Activated naive CD8-positive, alpha-beta T cell (primary cell): ENCODE measurements at regions not wholly inside any gene's neighbourhood (a gene's known extent, or its start where the extent isn't known, plus 50 kb on each side); places are given as distances from the start of the nearest gene placed in this dataset.
"Not testable (repeated sequence)": the region's sequence is repeated elsewhere in the genome, so short reads cannot be mapped to it uniquely, and the experiment has no call there.

Experiments
- H3K27ac Mint-ChIP-seq: one replicate; pipeline ENCODE4 v1.8.0; 2021; ENCODE audit warnings: mixed read lengths
- H3K27me3 Mint-ChIP-seq: one replicate; pipeline ENCODE4 v1.8.0; 2021; ENCODE audit warnings: mixed read lengths
- H3K36me3 Mint-ChIP-seq: one replicate; pipeline ENCODE4 v1.8.0; 2021; ENCODE audit warnings: mixed read lengths
- H3K4me1 Mint-ChIP-seq: one replicate; pipeline ENCODE4 v1.8.0; 2021; ENCODE audit warnings: low read depth, mixed read lengths
- H3K4me3 Mint-ChIP-seq: one replicate; pipeline ENCODE4 v1.8.0; 2021; ENCODE audit warnings: mild to moderate bottlenecking, mixed read lengths
- H3K9me3 Mint-ChIP-seq: one replicate; pipeline ENCODE4 v1.8.0; 2021; ENCODE audit warnings: low read depth, mixed read lengths

- Mint-ChIP-seq H3K4me1 (no peaks in the 10 kb centered on the region), H3K36me3 (no peaks in the 10 kb centered on the region), H3K27me3 (no peaks in the 10 kb centered on the region), H3K4me3 (no peak overlapping the region), H3K9me3 (peaks cover 12% of the 10 kb centered on the region), H3K27ac (no peak overlapping the region)
Measured at GRCh38 chr6:103379272-103379671, 1480.4 kb downstream of the HACE1 start.

- Mint-ChIP-seq H3K27me3 (no peaks in the 10 kb centered on the region), H3K4me3 (no peak overlapping the region), H3K27ac (no peak overlapping the region), H3K9me3 (peaks cover 8% of the 10 kb centered on the region), H3K4me1 (no peaks in the 10 kb centered on the region), H3K36me3 (no peaks in the 10 kb centered on the region)
Measured at GRCh38 chr6:103367212-103367611, 1492.5 kb downstream of the HACE1 start.

- H3K4me3 Mint-ChIP-seq = no peak overlapping the region
- no peaks in the 10 kb centered on the region for H3K27me3 Mint-ChIP-seq
- H3K27ac Mint-ChIP-seq = no peak overlapping the region
- H3K9me3 Mint-ChIP-seq = peaks cover 4% of the 10 kb centered on the region
- no peaks in the 10 kb centered on the region for H3K4me1 Mint-ChIP-seq
- H3K36me3 Mint-ChIP-seq = no peaks in the 10 kb centered on the region
Measured at GRCh38 chr6:103356531-103356930, 1503.2 kb downstream of the HACE1 start.

- Mint-ChIP-seq H3K27ac (no peak overlapping the region), H3K4me3 (no peak overlapping the region), H3K27me3 (no peaks in the 10 kb centered on the region), H3K36me3 (no peaks in the 10 kb centered on the region), H3K9me3 (no peaks in the 10 kb centered on the region), H3K4me1 (no peaks in the 10 kb centered on the region)
Measured at GRCh38 chr6:103344554-103345163, 1515.1 kb downstream of the HACE1 start.

- Mint-ChIP-seq H3K4me1 (no peaks in the 10 kb centered on the region), H3K27ac (no peak overlapping the region), H3K36me3 (no peaks in the 10 kb centered on the region), H3K27me3 (no peaks in the 10 kb centered on the region), H3K4me3 (no peak overlapping the region), H3K9me3 (no peaks in the 10 kb centered on the region)
Measured at GRCh38 chr6:103335412-103335811, 1524.3 kb downstream of the HACE1 start.

- Mint-ChIP-seq H3K4me1 (no peaks in the 10 kb centered on the region), H3K9me3 (no peaks in the 10 kb centered on the region), H3K27me3 (no peaks in the 10 kb centered on the region), H3K4me3 (no peak overlapping the region), H3K27ac (no peak overlapping the region), H3K36me3 (no peaks in the 10 kb centered on the region)
Measured at GRCh38 chr6:103326760-103327757, 1532.7 kb downstream of the HACE1 start.

GRCh38 chr6:103313432-103313831 is 1546.3 kb downstream of the HACE1 start:
- Mint-ChIP-seq H3K9me3 (no peaks in the 10 kb centered on the region), H3K27me3 (no peaks in the 10 kb centered on the region), H3K36me3 (no peaks in the 10 kb centered on the region), H3K4me3 (no peak overlapping the region), H3K4me1 (no peaks in the 10 kb centered on the region), H3K27ac (no peak overlapping the region)

GRCh38 chr6:103294376-103294775 is 1565.3 kb downstream of the HACE1 start:
- H3K27me3 Mint-ChIP-seq, H3K9me3 Mint-ChIP-seq: not testable (repeated sequence)

GRCh38 chr6:103284835-103285234 is 1574.9 kb downstream of the HACE1 start:
- Mint-ChIP-seq H3K4me1 (no peaks in the 10 kb centered on the region), H3K36me3 (no peaks in the 10 kb centered on the region), H3K4me3 (no peak overlapping the region), H3K9me3 (no peaks in the 10 kb centered on the region), H3K27ac (no peak overlapping the region), H3K27me3 (no peaks in the 10 kb centered on the region)

More at GRCh38 chr6:103294376-103294775, 1565.3 kb downstream of the HACE1 start:
- H3K36me3 Mint-ChIP-seq, H3K27ac Mint-ChIP-seq, H3K4me1 Mint-ChIP-seq, H3K4me3 Mint-ChIP-seq: not testable (repeated sequence)

GRCh38 chr6:103280417-103280816 is 1579.3 kb downstream of the HACE1 start:
- Mint-ChIP-seq H3K4me1 (no peaks in the 10 kb centered on the region), H3K36me3 (no peaks in the 10 kb centered on the region), H3K4me3 (no peak overlapping the region), H3K27ac (no peak overlapping the region), H3K27me3 (no peaks in the 10 kb centered on the region), H3K9me3 (no peaks in the 10 kb centered on the region)

GRCh38 chr6:103277936-103278335 is 1581.8 kb downstream of the HACE1 start:
- no peak overlapping the region for H3K4me3 Mint-ChIP-seq
- no peaks in the 10 kb centered on the region for H3K9me3 Mint-ChIP-seq
- H3K27ac Mint-ChIP-seq = no peak overlapping the region
- H3K4me1 Mint-ChIP-seq = no peaks in the 10 kb centered on the region
- no peaks in the 10 kb centered on the region for H3K36me3 Mint-ChIP-seq
- H3K27me3 Mint-ChIP-seq = no peaks in the 10 kb centered on the region

- no peaks in the 10 kb centered on the region for H3K4me1 Mint-ChIP-seq
- H3K4me3 Mint-ChIP-seq = no peak overlapping the region
- no peaks in the 10 kb centered on the region for H3K27me3 Mint-ChIP-seq
- H3K27ac Mint-ChIP-seq = no peak overlapping the region
- no peaks in the 10 kb centered on the region for H3K36me3 Mint-ChIP-seq
- H3K9me3 Mint-ChIP-seq = peaks cover 3% of the 10 kb centered on the region
Measured at GRCh38 chr6:103273048-103273447, 1586.7 kb downstream of the HACE1 start.

GRCh38 chr6:103269581-103269980 is 1590.1 kb downstream of the HACE1 start:
- H3K4me1 Mint-ChIP-seq = no peaks in the 10 kb centered on the region
- peaks cover 14% of the 10 kb centered on the region for H3K9me3 Mint-ChIP-seq
- H3K27me3 Mint-ChIP-seq = no peaks in the 10 kb centered on the region
- no peak overlapping the region for H3K4me3 Mint-ChIP-seq
- H3K27ac Mint-ChIP-seq = no peak overlapping the region
- H3K36me3 Mint-ChIP-seq = no peaks in the 10 kb centered on the region

- Mint-ChIP-seq H3K4me1 (no peaks in the 10 kb centered on the region), H3K27me3 (no peaks in the 10 kb centered on the region), H3K36me3 (no peaks in the 10 kb centered on the region), H3K9me3 (peaks cover 18% of the 10 kb centered on the region), H3K27ac (no peak overlapping the region), H3K4me3 (no peak overlapping the region)
Measured at GRCh38 chr6:103268335-103268734, 1591.4 kb downstream of the HACE1 start.

- Mint-ChIP-seq H3K4me3 (no peak overlapping the region), H3K4me1 (no peaks in the 10 kb centered on the region), H3K36me3 (no peaks in the 10 kb centered on the region)
Measured at GRCh38 chr6:103264020-103264419, 1595.7 kb downstream of the HACE1 start.

More at GRCh38 chr6:103264020-103264419, 1595.7 kb downstream of the HACE1 start:
- H3K9me3 Mint-ChIP-seq = peaks cover 20% of the 10 kb centered on the region
- no peak overlapping the region for H3K27ac Mint-ChIP-seq
- H3K27me3 Mint-ChIP-seq = no peaks in the 10 kb centered on the region
